Frontal cortex (tissue), 3 donors: ENCODE measurements at regions not wholly inside any gene's neighbourhood (a gene's known extent, or its start where the extent isn't known, plus 50 kb on each side); places are given as distances from the start of the nearest gene placed in this dataset.

Experiments
- DNase-seq, 2 donors: peaks; one replicate each; pipeline ENCODE4 v3.0.0; 2012; ENCODE audit warnings: low spot score in 2 of 2
- FAIRE-seq: peaks from 2 replicates; lab custom pipeline; 2012; peaks lifted over from hg19 to GRCh38; lab: Jason Lieb, UNC
- donor health status: control.
- donor health status: control.
- donor health status: control.

- FAIRE-seq (no peak), DNase-seq (no peak)
These were observed 379.0 kb downstream of the STIM2 start for GRCh38 chr4:27239641-27240040.

GRCh38 chr4:27242217-27242616 lies 381.6 kb downstream of the STIM2 start:
- FAIRE-seq (no peak), DNase-seq (no peak)

GRCh38 chr4:27245216-27245615 lies 384.6 kb downstream of the STIM2 start:
- FAIRE-seq: no peak
- DNase-seq: no peak

GRCh38 chr4:27248829-27249228 lies 388.2 kb downstream of the STIM2 start:
- DNase-seq (no peak), FAIRE-seq (no peak)

GRCh38 chr4:27251771-27252170 lies 391.1 kb downstream of the STIM2 start:
- FAIRE-seq (no peak), DNase-seq (no peak)

- FAIRE-seq (no peak), DNase-seq (no peak)
These were observed 406.8 kb downstream of the STIM2 start for GRCh38 chr4:27267339-27267969.

DNA sequence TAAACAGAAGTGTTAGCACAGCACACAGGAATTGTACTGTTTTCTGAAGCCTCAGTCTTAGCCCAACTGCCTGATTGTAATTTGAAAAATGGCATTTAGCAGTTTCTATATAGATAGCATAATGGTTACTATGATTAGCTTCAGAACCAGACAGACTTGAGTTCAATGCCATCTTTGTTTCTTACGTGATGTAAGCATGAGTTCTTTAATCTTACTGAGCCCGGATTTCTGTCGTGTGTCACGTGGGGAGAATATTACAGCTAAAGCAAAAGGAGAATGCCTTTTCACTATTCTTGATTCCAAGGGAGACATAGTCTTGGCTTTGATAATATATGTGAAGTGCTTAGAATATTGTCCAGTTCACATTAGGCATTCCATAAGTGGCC lies 407.3 kb downstream of the STIM2 start:
- DNase-seq (no peak), FAIRE-seq (no peak)

GRCh38 chr4:27270435-27270834 lies 409.8 kb downstream of the STIM2 start:
- no peak for DNase-seq
- no peak for FAIRE-seq

DNA sequence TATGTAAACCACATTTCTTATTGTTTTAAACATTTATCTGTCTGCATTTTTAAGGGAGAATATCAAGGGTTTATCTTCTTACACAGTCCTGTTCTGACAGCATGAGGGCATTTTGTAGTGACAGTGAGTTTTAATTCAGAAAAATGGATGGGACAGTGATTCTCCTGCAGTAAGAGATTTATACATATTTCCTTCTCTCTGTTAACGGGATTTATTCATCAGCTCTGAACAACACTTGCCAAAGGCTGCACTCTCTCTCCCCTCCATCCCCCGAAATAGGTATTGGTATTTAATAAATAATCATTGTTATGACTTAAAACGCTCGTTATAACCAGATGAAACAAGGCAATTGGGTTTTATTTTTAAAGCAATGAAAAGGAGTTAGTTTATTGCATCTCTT lies 410.9 kb downstream of the STIM2 start:
- FAIRE-seq: no peak
- no peak for DNase-seq

GRCh38 chr4:27272217-27272616 lies 411.6 kb downstream of the STIM2 start:
- DNase-seq: no peak
- FAIRE-seq: no peak

DNA sequence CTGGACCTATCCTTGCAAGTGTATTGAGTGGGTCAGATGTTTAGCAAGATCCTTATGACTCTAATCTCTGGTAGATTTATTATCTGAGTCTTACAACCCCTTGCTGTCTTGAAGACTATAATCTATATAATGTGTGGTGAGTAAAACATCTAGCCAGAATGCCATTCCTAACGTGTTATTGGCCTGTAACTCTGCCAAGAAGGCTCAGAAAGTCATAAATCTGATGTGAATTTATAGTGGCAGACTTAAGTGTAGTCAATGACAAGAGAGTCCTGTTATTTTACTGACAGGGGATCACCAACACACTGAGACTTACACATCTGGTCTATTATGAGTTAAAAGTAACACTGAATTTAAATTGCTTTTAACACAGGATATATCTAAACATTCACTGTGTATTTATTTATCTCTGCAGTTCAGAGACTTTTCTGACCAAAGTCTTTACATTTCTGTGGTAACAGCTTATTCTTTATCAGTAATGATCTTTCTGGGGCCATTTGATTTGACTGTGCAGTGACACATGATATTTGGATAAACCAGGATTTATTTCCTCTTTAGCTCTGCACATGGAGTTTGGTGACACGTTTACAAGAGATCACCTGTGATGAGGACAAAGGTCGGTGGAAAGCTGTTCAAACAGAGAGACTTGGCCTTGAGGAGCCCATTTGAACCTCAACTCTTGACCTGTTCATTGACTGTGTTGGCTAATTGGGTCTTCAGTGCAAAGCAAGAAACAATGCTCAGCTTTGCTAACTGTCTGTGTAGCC lies 415.8 kb downstream of the STIM2 start:
- FAIRE-seq (no peak), DNase-seq (no peak)

GRCh38 chr4:27278615-27279375 lies 418.2 kb downstream of the STIM2 start:
- no peak for FAIRE-seq

DNA sequence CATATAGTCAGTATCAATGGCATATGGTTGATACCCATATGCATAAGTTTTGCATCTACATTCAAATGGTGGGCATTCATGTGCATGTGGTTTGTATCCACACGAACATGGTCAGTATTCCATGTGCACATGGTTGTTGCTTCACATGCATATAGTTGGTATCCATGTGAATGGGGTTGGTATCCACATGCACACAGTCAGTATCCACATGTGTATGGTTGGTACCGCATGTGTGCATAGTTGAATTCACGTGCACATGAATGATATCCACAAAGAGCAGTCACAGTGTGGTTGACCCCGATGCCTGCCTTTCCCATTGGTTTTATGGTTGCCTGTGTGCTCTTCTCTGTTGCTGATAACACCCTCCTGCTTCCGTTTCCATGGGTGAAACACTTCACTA lies 427.9 kb downstream of the STIM2 start:
- FAIRE-seq (no peak), DNase-seq (no peak)

More at GRCh38 chr4:27278615-27279375, 418.2 kb downstream of the STIM2 start:
- no peak for DNase-seq

DNA sequence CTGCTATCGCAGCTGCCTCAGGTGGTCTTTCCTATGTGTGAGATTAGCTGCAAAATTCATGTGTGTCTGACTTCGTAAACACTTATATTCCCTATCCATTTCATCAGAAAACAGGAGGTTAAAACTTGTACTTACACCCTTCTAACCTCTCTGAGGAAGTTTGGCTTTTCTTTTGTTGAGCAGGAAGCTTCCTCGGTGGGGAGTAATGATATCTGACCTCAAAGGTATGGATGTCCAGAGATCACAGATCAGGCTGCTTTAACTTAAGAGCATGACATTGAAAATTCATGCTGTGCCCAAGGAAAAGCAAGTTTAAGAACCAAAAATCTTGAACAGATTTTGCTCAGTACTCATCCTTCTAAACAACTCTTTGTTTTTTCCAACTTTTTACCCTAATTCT lies 429.1 kb downstream of the STIM2 start:
- no peak for FAIRE-seq

DNA sequence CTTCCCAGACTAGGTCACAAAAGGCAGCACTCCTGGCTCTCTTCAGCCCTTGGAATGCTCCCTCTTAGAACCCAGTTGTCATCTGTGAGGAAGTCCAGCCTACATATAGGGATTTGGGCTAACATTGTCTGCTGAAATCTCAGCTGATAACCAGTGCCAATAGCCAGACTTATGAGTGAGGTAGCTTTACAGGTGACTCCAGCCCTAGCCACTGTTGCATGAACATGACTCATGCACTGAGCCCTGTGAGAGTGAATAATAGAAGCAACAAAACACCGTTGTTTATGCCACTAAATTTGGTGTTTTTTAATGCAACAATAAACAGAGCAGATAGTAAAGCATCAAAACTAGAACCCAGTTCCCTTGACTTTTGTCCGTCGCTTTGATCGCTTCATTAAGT lies 433.2 kb downstream of the STIM2 start:
- FAIRE-seq (no peak), DNase-seq (no peak)

More for the DNA sequence above, 429.1 kb downstream of the STIM2 start:
- no peak for DNase-seq

GRCh38 chr4:27304751-27305150 lies 444.1 kb downstream of the STIM2 start:
- FAIRE-seq (no peak), DNase-seq (no peak)

DNA sequence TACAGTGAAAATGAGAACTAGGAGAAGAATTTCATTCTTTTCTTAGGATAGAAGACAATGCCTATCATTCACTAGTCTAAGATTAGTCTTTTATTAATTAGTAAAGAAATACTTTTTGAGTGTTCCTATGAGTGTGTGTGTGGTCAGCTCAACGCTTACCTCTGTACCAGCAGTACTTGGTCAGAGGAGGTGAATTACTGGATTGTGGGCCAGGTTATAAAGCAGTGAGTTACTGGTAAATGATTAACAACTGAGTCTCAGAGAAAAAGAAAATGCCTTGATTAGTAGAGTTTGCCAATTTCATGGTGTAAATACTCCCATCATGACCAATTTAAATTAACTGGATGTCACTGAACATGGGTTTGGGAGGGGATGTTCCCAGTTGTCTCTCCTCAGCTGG lies 444.6 kb downstream of the STIM2 start:
- FAIRE-seq: no peak

DNA sequence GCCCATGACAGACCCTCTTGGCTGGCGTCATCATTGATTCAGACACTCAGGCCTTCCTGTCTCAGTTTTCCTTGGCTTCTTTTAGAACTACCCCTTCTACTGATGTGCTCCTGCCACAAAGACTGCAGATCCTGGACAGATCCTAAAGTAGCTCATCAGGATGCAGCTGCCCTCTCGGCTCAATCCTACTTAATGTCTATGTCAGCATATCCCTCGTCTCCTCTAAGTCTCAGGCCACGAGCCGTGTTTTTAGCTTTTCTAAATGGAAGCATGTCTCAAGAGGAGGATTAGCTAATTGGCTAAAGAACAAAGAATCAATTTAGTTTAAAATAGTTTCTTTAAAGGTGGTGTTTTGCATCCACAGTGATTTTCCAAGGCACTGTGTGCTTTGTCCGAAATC lies 447.7 kb downstream of the STIM2 start:
- no peak for FAIRE-seq
- no peak for DNase-seq

More for the DNA sequence above, 444.6 kb downstream of the STIM2 start:
- no peak for DNase-seq

- DNase-seq (no peak), FAIRE-seq (no peak)
These were observed 455.0 kb downstream of the STIM2 start for GRCh38 chr4:27315625-27316024.

- FAIRE-seq (no peak), DNase-seq (no peak)
These were observed 455.5 kb downstream of the STIM2 start for GRCh38 chr4:27316176-27316575.

GRCh38 chr4:27318740-27319139 lies 458.1 kb downstream of the STIM2 start:
- FAIRE-seq (no peak), DNase-seq (peak in 1 of 2 donors; percentile 5)
